GM06990 (cell line): ENCODE measurements at regions not wholly inside any gene's neighbourhood (a gene's known extent, or its start where the extent isn't known, plus 50 kb on each side); places are given as distances from the start of the nearest gene placed in this dataset.
A peak's percentile ranks its signal among the peaks of the same experiment; 100 is the strongest.

Experiments
- DNase-seq: peaks from one replicate; pipeline ENCODE4 v3.0.0-alpha.2; 2011; ENCODE audit not compliant: insufficient read length; ENCODE audit errors: extremely low read depth
- H3K27me3 ChIP-seq: replicated peaks from 2 replicates; pipeline ENCODE4 v1.6.0; 2011; ENCODE audit warnings: low read length; ENCODE audit not compliant: control insufficient read depth, insufficient read depth
- H3K36me3 ChIP-seq: 2 replicates; pipeline ENCODE4 v1.5.1; 2011; ENCODE audit warnings: low read length; ENCODE audit not compliant: control insufficient read depth, insufficient read depth
- H3K4me3 ChIP-seq: replicated peaks from 2 replicates; pipeline ENCODE4 v1.5.1; 2011; ENCODE audit warnings: low read depth, mild to moderate bottlenecking, control low read depth, low read length
- TF ChIP-seq, protein P1 (sequence below): IDR thresholded peaks from 2 replicates; pipeline ENCODE4 v1.5.1; 2011; ENCODE audit warnings: low read length, control low read depth, mild to moderate bottlenecking, inconsistent platforms; ENCODE audit not compliant: insufficient read depth, poor library complexity, severe bottlenecking

DNA sequence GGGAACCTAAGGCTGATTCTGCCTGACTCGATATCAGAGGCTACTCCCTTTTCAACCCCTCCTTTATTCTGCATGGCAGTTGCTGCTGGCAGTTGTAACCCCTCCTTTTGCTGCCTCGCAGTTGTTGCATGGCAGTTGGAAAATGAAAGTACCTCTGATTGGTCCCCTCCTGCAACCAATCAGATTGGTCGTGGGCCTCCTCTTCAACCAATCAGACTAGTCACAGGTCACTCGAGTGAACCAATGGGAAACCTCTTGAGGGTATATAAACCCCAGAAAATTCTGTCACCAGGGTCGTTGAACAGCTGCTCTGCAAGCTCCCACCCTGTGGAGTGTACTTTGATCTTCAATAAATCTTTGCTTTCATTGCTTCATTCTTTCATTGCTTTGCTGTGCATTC lies 294.3 kb upstream of the SLC8A1 start:
- DNase-seq = no peak
- TF ChIP-seq, protein P1, sequence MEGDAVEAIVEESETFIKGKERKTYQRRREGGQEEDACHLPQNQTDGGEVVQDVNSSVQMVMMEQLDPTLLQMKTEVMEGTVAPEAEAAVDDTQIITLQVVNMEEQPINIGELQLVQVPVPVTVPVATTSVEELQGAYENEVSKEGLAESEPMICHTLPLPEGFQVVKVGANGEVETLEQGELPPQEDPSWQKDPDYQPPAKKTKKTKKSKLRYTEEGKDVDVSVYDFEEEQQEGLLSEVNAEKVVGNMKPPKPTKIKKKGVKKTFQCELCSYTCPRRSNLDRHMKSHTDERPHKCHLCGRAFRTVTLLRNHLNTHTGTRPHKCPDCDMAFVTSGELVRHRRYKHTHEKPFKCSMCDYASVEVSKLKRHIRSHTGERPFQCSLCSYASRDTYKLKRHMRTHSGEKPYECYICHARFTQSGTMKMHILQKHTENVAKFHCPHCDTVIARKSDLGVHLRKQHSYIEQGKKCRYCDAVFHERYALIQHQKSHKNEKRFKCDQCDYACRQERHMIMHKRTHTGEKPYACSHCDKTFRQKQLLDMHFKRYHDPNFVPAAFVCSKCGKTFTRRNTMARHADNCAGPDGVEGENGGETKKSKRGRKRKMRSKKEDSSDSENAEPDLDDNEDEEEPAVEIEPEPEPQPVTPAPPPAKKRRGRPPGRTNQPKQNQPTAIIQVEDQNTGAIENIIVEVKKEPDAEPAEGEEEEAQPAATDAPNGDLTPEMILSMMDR = no peak
- no peaks in the 10 kb centered on the region for H3K36me3 ChIP-seq

DNA sequence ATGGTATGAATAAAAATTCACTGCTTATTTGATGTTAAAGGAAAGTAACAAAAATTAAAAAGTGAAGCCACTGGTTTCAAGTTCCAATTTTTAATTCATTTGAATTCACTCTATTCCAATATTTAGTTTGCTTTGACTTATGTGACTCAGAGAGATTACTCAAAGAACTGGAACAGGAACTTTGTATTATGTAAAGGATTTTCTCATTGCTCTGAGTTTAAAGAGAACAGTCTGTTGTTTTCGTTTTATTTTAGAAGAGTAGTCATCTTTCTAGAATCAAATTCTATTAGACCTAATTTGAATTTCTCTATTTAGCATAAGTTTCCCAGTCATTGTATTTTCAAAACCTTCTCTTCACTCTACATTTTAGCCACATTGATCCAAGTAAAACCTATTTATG lies 300.1 kb upstream of the SLC8A1 start:
- H3K36me3 ChIP-seq = no peaks in the 10 kb centered on the region
- H3K4me3 ChIP-seq = no peak overlapping the region
- no peak for DNase-seq
- H3K27me3 ChIP-seq = no peaks in the 10 kb centered on the region
- TF ChIP-seq, protein P1 = no peak

More for the DNA sequence above, 294.3 kb upstream of the SLC8A1 start:
- Histone ChIP-seq H3K27me3 (no peaks in the 10 kb centered on the region), H3K4me3 (no peak overlapping the region)

- Histone ChIP-seq H3K4me3 (no peak overlapping the region), H3K27me3 (no peaks in the 10 kb centered on the region), H3K36me3 (no peaks in the 10 kb centered on the region)
- TF ChIP-seq, protein P1 = no peak
- no peak for DNase-seq
Observed at GRCh38 chr2:40752796-40753195, 300.9 kb upstream of the SLC8A1 start.

DNA sequence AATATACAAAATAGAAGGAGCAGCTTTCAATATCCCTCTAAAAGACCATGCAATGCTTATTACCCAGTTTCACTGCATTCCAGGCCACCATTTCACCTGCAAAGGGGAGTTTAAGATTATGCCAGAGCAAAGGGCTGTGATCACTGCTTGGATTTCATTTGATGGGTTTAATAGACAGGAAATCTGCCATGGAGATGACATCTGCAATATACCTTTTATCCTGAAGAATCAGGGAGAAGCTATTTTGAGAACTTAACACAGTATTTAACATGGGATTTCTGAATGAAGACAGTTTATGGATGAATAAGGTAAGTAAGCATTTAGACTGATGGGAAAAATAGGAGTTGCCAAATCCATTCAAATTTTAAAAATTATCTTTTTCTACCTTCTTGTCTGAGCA lies 303.0 kb upstream of the SLC8A1 start:
- no peak overlapping the region for H3K4me3 ChIP-seq
- H3K27me3 ChIP-seq = no peaks in the 10 kb centered on the region
- no peaks in the 10 kb centered on the region for H3K36me3 ChIP-seq
- no peak for DNase-seq
- TF ChIP-seq, protein P1 = no peak

GRCh38 chr2:40758401-40759155 lies 306.7 kb upstream of the SLC8A1 start:
- Histone ChIP-seq H3K27me3 (no peaks in the 10 kb centered on the region), H3K36me3 (no peaks in the 10 kb centered on the region), H3K4me3 (no peak overlapping the region)
- TF ChIP-seq, protein P1 = no peak
- DNase-seq = no peak

DNA sequence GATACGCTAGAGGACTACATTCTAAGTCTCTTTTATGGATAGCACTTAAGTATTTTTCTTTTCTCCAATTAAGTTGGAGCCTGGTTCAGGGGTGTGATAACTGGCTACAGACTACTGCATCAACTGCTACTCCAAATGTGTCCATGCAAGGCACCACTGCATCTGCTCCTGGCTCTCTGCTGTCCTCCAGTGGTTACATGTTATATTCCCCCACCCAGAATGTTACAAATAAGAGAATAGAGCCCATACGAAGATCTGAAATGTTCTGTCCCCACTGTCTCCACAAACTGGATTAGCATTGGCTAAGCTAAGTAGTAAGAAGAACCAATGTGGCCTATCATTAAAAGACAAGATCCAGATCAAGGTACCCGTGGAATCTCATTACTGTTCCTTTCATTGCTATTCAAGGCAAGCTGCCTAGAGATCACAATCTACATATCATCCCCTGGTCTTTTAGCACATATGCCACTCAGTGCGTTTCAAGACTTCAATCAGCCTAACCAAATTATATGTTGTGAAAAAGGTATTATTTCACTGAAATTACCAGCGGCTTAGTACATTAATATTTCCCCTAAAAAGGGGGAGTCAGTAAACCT lies 308.3 kb upstream of the SLC8A1 start:
- TF ChIP-seq, protein P1 = peak; percentile 65
- Histone ChIP-seq H3K27me3 (no peaks in the 10 kb centered on the region), H3K36me3 (no peaks in the 10 kb centered on the region), H3K4me3 (no peak overlapping the region)
- DNase-seq = no peak
